H9 (cell line): ENCODE measurements at regions not wholly inside any gene's neighbourhood (a gene's known extent, or its start where the extent isn't known, plus 50 kb on each side); places are given as distances from the start of the nearest gene placed in this dataset.

Experiments
- DNase-seq: peaks from one replicate; pipeline ENCODE4 v3.0.0-alpha.2; 2017
- H2AFZ ChIP-seq: one replicate; pipeline ENCODE4 v1.6.1; 2013; ENCODE audit warnings: mild to moderate bottlenecking, low read length, control low read depth, moderate library complexity
- H2AK5ac ChIP-seq: 2 replicates; pipeline ENCODE4 v1.6.1; 2013; ENCODE audit warnings: low read length, control low read depth, mixed read lengths; ENCODE audit not compliant: insufficient read length
- H2BK120ac ChIP-seq: one replicate; pipeline ENCODE4 v1.6.1; 2013; ENCODE audit warnings: low read depth, mild to moderate bottlenecking, low read length, control low read depth, inconsistent platforms; ENCODE audit not compliant: poor library complexity, severe bottlenecking
- H2BK12ac ChIP-seq: 2 replicates; pipeline ENCODE4 v1.6.1; 2013; ENCODE audit warnings: low read length, control low read depth, mixed read lengths, low read depth; ENCODE audit not compliant: insufficient read length
- H2BK15ac ChIP-seq: 2 replicates; pipeline ENCODE4 v1.6.1; 2013; ENCODE audit warnings: low read depth, low read length, control low read depth
- H2BK20ac ChIP-seq: one replicate; pipeline ENCODE4 v1.6.1; 2013; ENCODE audit warnings: low read depth, mild to moderate bottlenecking, low read length, control low read depth, inconsistent platforms; ENCODE audit not compliant: poor library complexity, severe bottlenecking
- H2BK5ac ChIP-seq: 2 replicates; pipeline ENCODE4 v1.6.1; 2013; ENCODE audit warnings: low read length, control low read depth, mixed read lengths; ENCODE audit not compliant: insufficient read length
- H3K14ac ChIP-seq: 2 replicates; pipeline ENCODE4 v1.6.1; 2013; ENCODE audit warnings: low read length, control low read depth; ENCODE audit not compliant: insufficient read depth
- H3K18ac ChIP-seq: 2 replicates; pipeline ENCODE4 v1.6.1; 2013; ENCODE audit warnings: low read depth, mild to moderate bottlenecking, mixed read lengths, low read length, control low read depth; ENCODE audit not compliant: insufficient read length
- H3K23ac ChIP-seq: 2 replicates; pipeline ENCODE4 v1.6.1; 2013; ENCODE audit warnings: low read length, control low read depth, mixed read lengths, low read depth; ENCODE audit not compliant: insufficient read length
- H3K23me2 ChIP-seq: 2 replicates; pipeline ENCODE4 v1.6.1; 2013; ENCODE audit warnings: low read depth, mild to moderate bottlenecking, mixed read lengths, low read length, control low read depth; ENCODE audit not compliant: insufficient read length, poor library complexity, severe bottlenecking
- H3K27ac ChIP-seq: 2 replicates; pipeline ENCODE4 v1.5.1; 2013; ENCODE audit warnings: low read length, control low read depth, mixed read lengths, low read depth; ENCODE audit not compliant: insufficient read length
- H3K27me3 ChIP-seq: 2 replicates; pipeline ENCODE4 v1.6.1; 2013; ENCODE audit warnings: low read length, control low read depth, inconsistent platforms; ENCODE audit not compliant: insufficient read depth
- H3K4ac ChIP-seq: 2 replicates; pipeline ENCODE4 v1.6.1; 2013; ENCODE audit warnings: low read depth, mild to moderate bottlenecking, control low read depth, inconsistent platforms, low read length, moderate library complexity
- H3K4me1 ChIP-seq: 2 replicates; pipeline ENCODE4 v1.6.1; 2013; ENCODE audit warnings: low read length, control low read depth, inconsistent platforms; ENCODE audit not compliant: insufficient read depth
- H3K4me2 ChIP-seq: 2 replicates; pipeline ENCODE4 v1.6.1; 2013; ENCODE audit warnings: low read length, control low read depth, mixed read lengths; ENCODE audit not compliant: insufficient read length, insufficient read depth
- H3K56ac ChIP-seq: 2 replicates; pipeline ENCODE4 v1.6.1; 2013; ENCODE audit warnings: low read depth, mild to moderate bottlenecking, mixed read lengths, low read length, control low read depth; ENCODE audit not compliant: insufficient read length
- H3K79me1 ChIP-seq: 2 replicates; pipeline ENCODE4 v1.6.1; 2013; ENCODE audit warnings: low read depth, mild to moderate bottlenecking, moderate library complexity, low read length, control low read depth, inconsistent platforms; ENCODE audit not compliant: insufficient read depth, poor library complexity, severe bottlenecking
- H3K79me2 ChIP-seq: 2 replicates; pipeline ENCODE4 v1.6.1; 2013; ENCODE audit warnings: low read length, control low read depth, inconsistent platforms; ENCODE audit not compliant: insufficient read depth
- H3K9ac ChIP-seq: 2 replicates; pipeline ENCODE4 v1.6.1; 2013; ENCODE audit warnings: low read length, control low read depth, mixed read lengths; ENCODE audit not compliant: insufficient read length; ENCODE audit errors: extremely low read depth
- H3K9me3 ChIP-seq: one replicate; pipeline ENCODE4 v1.6.1; 2013; ENCODE audit warnings: low read depth, low read length, inconsistent platforms; ENCODE audit not compliant: control insufficient read depth
- H3T11ph ChIP-seq: one replicate; pipeline ENCODE4 v1.6.1; 2013; ENCODE audit warnings: mild to moderate bottlenecking, low read length, control low read depth, inconsistent platforms
- H4K20me1 ChIP-seq: one replicate; pipeline ENCODE4 v1.6.1; 2013; ENCODE audit not compliant: control insufficient read depth, insufficient read length, insufficient read depth
- H4K5ac ChIP-seq: 2 replicates; pipeline ENCODE4 v1.6.1; 2013; ENCODE audit warnings: low read depth, mild to moderate bottlenecking, mixed read lengths, low read length, control low read depth; ENCODE audit not compliant: insufficient read length
- H4K8ac ChIP-seq: replicated peaks from 2 replicates; pipeline ENCODE4 v1.6.1; 2013; ENCODE audit warnings: low read length, control low read depth, mixed read lengths, low read depth; ENCODE audit not compliant: insufficient read length
- H4K91ac ChIP-seq: 2 replicates; pipeline ENCODE4 v1.6.1; 2013; ENCODE audit warnings: low read depth, mild to moderate bottlenecking, moderate library complexity, mixed read lengths, low read length, control low read depth; ENCODE audit not compliant: insufficient read length
- H3K27ac Mint-ChIP-seq, 3 experiments: 2 replicates in 2 of 3; 3 replicates in 1 of 3; pipeline ENCODE4 v1.8.0; 2020 to 2021; ENCODE audit warnings: mixed read lengths in 3 of 3, mild to moderate bottlenecking in 1 of 3, moderate library complexity in 1 of 3
- H3K27me3 Mint-ChIP-seq: 2 replicates; pipeline ENCODE4 v1.8.0; 2021; ENCODE audit warnings: low read depth, mild to moderate bottlenecking, moderate library complexity, mixed read lengths
- H3K36me3 Mint-ChIP-seq, 3 experiments: 2 replicates in 2 of 3; 3 replicates in 1 of 3; pipeline ENCODE4 v1.8.0; 2020 to 2021; ENCODE audit warnings: low read depth in 3 of 3, mixed read lengths in 3 of 3; ENCODE audit not compliant: insufficient read depth in 1 of 3
- H3K4me1 Mint-ChIP-seq, 2 experiments: 2 replicates each; pipeline ENCODE4 v1.8.0; 2020; ENCODE audit warnings: mixed read lengths in 2 of 2
- H3K4me3 Mint-ChIP-seq, 2 experiments: 2 replicates in 1 of 2; 3 replicates in 1 of 2; pipeline ENCODE4 v1.8.0; 2020 to 2021; ENCODE audit warnings: mild to moderate bottlenecking in 2 of 2, mixed read lengths in 2 of 2, moderate library complexity in 1 of 2
- H3K9me3 Mint-ChIP-seq, 2 experiments: 2 replicates in 1 of 2; 3 replicates in 1 of 2; pipeline ENCODE4 v1.8.0; 2020; ENCODE audit warnings: mild to moderate bottlenecking in 2 of 2, mixed read lengths in 2 of 2, moderate library complexity in 1 of 2
- CTCF ChIP-seq: fragments of 200-600 bp; sonication (generic); conservative IDR thresholded peaks from 3 replicates; pipeline ENCODE4 v1.8.0; 2021; ENCODE audit warnings: antibody characterized with exemption, mild to moderate bottlenecking
- WGBS: extraction: QIAGEN DNeasy Blood & Tissue Kit; methylation state at CpG from one replicate; pipeline ENCODE4 v1.1.7; 2013; ENCODE audit warnings: missing lambda C conversion rate, low lambda C conversion rate, mixed read lengths; ENCODE audit not compliant: insufficient read length; ENCODE audit errors: extremely low coverage; 5-methylcytosine and 5-hydroxymethylcytosine counted together

GRCh38 chr1:57727121-57727520 lies 303.3 kb upstream of the DAB1 start:
- Histone ChIP-seq H3K56ac (no peak overlapping the region), H2AK5ac (no peak overlapping the region), H3K14ac (no peak overlapping the region), H3K27ac (no peak overlapping the region), H3K27me3 (no peaks in the 10 kb centered on the region), H3K79me2 (no peaks in the 10 kb centered on the region), H3K9ac (no peak overlapping the region), H2BK12ac (no peak overlapping the region), H2BK20ac (no peak overlapping the region), H3K9me3 (no peaks in the 10 kb centered on the region), H3K18ac (no peak overlapping the region), H2BK5ac (no peak overlapping the region), H4K8ac (no peak overlapping the region), H4K20me1 (no peaks in the 10 kb centered on the region), H4K5ac (no peak overlapping the region), H3K4ac (no peak overlapping the region), H3K79me1 (no peaks in the 10 kb centered on the region), H2BK120ac (no peak overlapping the region), H3K4me2 (no peak overlapping the region), H4K91ac (no peak overlapping the region), H2BK15ac (no peak overlapping the region), H3K23ac (no peak overlapping the region), H2AFZ (no peak overlapping the region), H3T11ph (no peak overlapping the region), H3K23me2 (no peaks in the 10 kb centered on the region), H3K4me1 (peaks cover 6% of the 10 kb centered on the region)
- Mint-ChIP-seq H3K27ac (no peak overlapping the region), H3K36me3 (no peaks in the 10 kb centered on the region), H3K27me3 (no peaks in the 10 kb centered on the region), H3K4me3 (no peak overlapping the region), H3K4me1 (peaks cover 28 to 34% of the 10 kb centered on the region in 2 experiments), H3K9me3 (no peaks in the 10 kb centered on the region)
- no CpG with 5 or more reads among the region's 5 CpGs for WGBS
- no peak for DNase-seq
- no peak for TF ChIP-seq CTCF
